SK-N-DZ (cell line): ENCODE measurements at regions not wholly inside any gene's neighbourhood (a gene's known extent, or its start where the extent isn't known, plus 50 kb on each side); places are given as distances from the start of the nearest gene placed in this dataset.
A peak's percentile ranks its signal among the peaks of the same experiment; 100 is the strongest.

Experiments used
- DNase-seq: peaks from one replicate; pipeline ENCODE4 v3.0.0-alpha.2; 2015; ENCODE audit warnings: low spot score

DNA sequence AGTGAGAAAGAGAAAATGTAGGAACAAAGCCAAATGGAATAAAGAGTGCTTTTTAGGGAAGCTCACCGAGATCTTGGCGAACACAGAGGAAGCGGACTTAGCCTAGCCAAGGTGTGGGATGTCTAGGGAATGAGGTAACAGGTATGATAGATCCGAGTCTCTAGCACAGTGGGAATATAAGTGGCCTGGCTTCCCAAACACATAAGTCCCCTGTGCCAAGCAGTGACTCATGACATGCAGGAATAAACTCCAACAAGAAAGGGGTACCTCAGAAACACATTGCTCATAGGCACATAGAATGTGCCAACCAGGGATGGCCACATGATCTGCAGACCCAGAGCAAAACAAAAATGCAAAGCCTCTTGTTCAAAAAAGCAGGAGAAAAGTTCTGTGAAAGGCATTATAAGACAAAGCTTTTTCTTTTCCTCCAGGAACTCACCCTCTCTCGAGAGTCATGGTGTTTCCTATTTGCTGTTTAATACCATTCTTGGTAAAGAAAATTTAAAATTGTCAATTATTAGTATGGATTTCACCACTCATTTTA lies 542.5 kb downstream of the GATA3 start:
- no peak for DNase-seq

DNA sequence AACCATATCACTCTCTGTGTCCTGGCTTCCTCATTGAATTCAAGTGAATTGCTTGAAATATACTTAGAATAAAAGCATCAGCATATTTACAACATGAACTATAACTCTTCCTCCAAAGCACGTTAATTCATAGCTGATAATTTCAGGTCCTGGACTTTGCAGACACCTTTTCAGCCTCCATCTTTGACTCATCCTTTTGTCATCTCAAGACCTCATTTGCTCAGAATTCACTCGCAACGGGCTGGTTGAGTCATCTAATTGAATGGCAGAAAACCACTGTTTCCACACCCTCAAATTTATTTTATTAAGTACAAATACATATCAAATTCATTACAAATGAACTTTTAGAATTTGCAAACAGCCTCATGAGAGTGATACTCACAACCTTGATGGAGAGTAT lies 545.7 kb downstream of the GATA3 start:
- DNase-seq: no peak

DNA sequence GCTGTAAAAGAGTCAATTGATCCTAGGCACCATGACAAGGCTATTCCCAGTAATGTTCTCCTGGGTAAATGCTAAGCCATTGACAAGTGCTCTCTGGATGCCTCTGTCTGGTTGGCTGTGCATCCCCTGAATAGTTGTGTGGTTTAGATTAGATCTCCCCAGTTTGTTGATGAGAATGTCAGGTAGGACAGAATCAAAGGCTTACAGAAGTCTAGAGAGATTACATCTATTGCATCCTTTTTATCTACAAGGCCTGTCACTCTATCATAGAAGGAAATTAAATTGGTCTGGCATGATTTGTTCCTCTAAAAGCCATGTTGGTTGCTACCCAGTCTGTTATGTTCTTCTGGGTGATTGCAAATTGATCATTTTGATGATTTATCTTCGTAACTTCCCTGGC lies 548.3 kb downstream of the GATA3 start:
- DNase-seq: peak; percentile 87

DNA sequence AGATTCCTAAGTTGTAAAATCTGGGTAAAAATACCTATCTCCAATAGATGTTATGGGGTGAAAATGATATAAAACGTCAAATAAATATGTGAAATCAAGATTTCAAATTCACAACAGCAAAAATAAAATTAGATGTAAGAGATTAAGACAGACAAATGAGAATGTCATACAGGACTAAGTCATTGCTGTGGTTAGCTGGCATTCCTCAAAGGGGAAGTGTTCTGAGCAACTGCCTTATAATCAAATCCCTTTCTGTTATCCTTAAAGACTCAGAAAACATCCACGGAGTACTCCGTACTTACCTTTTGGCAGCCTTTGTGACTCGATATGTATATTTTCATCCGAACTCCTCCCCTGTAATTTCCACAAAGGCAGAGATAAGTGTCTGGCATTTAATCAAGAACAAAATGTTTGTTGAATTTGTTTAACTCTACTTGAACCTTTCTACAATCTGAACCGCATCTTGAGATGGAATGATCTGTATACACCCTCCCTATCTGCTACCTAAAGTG lies 559.6 kb downstream of the GATA3 start:
- DNase-seq: no peak

DNA sequence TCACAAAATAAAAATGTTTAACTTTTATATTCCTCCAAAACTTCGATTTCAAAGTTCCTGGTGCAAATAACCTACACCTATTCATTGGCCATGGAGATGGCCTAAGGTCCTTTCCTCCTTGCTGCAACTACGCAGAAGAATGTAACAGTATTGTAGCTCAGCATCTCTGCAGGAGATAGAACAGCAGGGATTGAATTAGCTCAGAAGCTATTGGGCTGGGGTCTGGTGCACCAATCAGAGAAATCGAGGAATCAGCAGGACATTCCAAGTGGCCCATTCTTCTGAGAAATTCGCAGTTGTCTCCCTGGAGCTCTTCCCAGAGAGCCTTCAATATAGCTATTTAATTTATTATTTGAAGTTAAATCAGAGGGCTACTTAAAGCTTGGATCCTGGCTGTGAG lies 560.6 kb downstream of the GATA3 start:
- no peak for DNase-seq

DNA sequence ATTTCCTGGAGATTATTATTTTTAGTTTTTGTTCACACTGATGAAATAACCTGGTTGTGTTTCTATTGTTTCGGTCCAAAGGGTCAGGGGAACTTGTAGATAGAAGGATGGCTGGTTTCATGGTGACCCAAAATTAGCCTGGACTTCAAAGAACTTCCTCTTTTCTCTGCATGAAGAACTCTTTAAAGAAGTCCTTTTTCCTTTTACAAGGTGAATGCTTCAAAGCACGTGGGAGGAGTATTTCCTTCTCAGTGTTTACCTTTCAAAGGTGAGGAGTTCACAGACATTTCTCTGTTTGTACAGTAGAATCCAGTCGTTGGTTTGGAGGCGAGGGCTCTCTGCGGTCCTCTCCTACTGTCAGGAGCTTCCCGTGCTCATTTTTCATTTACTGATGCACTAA lies 561.7 kb downstream of the GATA3 start:
- DNase-seq: no peak

DNA sequence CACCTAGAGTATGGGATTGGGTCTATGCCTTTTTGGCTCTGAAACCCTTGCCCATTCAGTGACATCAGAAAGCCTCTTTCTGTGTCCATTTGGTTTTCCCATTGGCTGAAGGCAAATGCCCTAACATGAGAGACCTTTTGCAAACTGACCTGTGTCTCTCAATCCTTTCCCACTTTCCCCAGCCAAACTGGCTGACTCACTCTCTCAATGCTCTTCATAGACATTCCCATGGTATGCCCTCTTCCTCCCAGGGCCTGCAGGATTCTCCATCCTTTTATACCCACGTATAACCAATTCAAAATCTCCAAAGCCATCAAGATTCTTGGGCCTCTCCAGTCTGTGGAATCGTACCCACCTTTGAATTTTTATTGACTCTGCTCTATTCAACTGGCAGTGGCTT lies 563.3 kb downstream of the GATA3 start:
- DNase-seq: no peak

DNA sequence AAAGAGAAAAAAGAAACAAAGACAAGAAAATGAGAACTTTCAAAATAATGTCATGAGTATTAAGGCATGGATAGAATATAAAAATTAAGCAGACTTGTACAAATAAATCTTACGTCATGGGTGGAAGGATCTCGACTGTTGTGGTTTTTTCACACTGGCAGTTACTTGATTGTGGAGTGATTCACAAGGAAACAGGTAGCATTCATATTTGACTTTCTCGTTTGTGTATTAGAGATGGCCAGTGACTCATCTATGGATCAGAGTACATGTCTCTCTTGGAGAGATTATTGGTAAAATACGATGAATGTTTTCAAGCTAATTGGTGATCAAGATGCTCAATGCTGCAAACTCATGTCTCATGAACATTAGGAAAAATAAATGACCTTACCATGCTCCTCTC lies 564.3 kb downstream of the GATA3 start:
- DNase-seq: no peak

DNA sequence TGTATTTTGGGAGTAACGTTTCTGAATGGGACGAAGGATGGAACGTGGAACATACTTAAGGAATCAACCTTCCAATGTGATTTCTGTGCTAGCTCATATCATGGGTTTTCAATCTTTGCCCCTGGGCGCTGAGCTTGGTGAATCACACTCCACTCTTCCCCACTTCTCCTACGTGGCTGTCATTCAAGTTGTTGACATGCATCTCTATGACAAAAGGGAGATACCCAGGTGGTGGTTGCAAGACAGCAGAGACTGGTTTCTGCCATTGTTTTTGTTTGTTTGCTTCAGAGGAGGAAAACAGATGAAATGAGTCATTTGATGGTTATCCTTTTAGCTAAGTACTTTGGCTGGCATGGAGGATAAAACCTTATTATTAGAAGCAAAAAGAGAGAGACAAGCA lies 573.9 kb downstream of the GATA3 start:
- DNase-seq: no peak

DNA sequence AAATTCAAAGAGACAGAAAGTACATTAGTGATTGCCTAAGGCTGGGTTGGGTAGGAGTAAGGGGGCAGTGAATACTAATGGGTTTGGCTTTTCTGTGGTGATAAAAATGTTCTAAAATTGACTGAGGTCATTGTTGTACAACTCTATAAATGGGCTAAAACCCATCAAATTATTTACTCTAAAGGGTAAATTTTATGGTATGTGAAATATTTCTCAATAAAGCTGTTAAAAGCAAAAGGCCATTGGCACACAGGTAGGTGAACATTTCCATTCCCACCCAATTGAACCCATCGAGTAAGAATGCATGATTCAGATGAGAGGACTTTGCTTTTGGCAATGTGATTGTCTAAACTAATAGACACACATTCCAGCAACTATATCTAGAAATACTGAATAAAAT lies 579.4 kb downstream of the GATA3 start:
- no peak for DNase-seq

DNA sequence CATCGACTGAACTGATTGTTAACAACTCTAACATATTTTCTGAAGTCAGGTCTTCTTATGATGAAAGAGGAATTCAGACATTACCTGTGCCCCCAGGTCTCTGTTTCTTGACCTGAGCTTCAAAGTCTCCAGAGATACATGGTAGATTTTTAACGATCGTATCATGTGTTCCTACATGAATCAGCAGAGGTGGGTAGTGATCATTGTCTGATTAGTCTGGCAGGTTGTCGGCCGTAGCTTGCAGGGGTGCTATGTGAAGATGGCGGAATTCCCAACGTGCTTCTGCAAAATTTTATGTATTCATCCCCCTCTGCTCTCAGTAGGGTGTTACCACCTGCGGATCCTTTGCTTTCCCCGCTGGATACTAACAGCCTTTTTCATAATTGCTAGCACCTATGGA lies 581.9 kb downstream of the GATA3 start:
- no peak for DNase-seq

DNA sequence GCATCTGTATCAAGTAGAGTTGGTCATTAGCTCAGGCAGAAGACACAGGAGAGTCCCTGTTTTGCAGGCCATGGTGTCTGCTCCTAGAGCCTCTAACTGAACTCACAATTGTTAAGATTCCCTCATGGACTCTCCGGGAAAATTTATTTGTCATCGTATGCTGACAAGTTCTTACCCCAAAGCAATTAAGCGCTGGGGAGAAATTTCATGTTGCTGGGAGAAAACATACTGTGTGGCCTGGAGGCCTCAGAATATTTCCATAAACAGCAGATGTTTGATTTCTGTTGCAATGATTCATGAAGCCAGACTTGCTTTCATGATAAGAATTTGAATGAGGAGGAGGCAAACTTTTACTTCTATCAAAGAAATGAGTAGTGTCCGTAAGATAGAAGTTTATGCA lies 583.2 kb downstream of the GATA3 start:
- DNase-seq: no peak

DNA sequence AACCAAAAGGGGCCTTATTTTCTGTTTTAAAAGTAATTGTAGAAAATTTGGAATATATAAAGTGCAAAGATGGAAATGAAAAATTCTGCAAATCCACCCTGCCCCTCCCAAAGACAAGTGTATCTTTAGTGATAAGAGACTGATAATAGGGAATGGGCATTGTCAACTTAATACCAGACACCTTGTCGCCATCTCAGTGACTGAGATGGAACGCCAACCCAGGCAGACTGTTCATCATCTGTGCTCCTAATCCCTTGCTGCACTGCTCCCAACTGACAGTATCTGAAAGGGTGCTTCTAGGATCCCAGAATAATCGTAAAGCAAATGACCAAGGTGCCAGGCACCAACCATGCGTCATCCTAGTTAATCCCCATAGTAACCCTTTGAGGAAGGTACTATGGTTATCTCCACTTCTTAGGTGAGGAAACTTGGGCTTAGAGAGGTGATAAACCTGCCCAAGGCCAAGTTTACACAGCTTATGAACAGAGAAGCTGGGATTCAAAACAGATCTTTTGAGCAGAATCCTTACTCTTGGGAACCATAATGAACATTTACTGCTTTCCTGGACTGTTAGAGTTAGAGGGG lies 583.7 kb downstream of the GATA3 start:
- DNase-seq: peak; percentile 55

DNA sequence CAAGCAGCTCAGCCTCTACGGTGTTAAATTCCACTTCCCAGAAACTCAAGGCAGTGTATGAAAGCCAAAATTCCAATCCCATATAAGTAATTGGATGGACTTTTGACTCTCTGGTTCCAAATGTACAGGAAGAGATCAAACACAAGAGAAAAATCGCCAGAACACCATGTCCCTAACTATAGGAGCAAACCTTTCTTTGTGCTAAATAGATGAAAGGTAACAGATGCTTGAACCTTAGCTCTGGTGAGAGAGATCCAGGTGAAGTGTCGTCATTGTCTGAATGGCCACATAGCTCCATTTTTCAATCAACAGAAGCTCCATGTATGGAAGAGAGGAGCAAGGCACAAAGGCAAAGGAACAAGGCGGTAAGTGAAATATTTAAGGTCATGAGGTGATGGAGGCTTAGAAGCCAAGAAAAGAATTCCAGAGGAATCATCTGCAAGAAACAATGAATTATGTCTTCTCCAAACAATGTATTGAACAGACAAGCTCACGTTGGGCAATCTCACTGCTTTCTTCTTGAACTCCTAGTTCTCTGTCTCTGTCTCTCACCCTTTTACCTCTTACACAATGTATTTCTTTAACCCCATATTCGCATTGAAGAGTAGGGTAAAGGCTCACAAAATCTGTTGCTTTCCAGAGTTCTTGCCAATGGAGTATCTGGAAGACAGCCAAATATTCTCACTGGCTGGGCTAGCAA lies 585.1 kb downstream of the GATA3 start:
- no peak for DNase-seq

DNA sequence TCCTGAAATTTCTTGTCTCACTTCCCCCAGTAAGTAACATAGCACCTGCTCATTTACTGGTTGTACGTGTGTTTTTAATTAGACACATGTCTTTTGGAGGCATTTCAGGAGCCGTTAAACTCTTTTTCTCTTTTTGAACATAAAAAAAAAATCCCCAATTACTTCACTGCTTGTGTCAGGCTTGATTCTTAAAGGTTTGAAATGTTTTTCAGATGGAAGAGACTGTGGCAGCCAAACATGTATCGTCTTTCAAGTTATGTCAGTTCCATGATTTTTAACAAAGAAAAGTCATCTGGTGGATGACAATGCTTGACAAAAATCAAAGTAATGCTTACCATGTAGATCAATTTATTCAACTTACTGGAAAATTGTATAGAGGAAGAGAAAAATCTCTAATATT lies 585.8 kb downstream of the GATA3 start:
- no peak for DNase-seq

DNA sequence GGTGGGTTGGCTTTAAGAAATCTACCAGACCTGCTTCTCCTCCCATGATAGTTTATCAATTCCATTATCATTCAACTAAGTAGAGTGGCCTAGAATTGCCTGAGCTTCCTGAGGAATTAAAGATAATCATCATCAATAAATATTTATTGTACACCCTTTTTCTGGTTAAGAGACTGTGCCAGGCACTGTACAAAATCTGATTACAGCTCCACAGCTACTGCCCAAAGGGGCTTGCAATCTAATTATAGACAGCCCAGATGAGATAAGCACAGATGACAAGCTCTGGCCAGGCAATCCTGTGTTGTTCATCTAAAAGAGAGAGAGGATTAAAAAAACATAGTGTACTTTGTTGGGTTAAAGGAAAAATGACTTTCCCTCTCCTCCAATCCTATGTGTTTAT lies 586.4 kb downstream of the GATA3 start:
- DNase-seq: peak; percentile 97

DNA sequence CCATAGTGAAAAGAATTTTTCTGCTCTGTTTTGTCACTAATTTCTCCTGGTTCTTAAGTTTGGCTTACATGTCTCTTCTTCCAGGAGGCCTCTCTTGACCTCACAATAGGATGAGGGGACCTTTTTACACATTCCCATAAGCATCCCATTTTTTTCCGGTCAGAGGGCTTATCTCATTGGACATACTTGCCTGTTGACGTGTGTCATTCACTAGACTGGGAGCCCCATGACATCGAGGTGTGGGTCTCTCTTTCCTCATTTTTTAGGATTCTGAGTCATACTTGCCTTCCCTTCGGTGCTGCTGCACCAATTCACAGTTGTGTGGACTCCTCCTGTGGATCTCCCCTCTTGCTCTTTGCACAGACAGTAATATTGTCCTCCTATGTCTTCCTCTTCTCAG lies 601.8 kb downstream of the GATA3 start:
- DNase-seq: no peak

DNA sequence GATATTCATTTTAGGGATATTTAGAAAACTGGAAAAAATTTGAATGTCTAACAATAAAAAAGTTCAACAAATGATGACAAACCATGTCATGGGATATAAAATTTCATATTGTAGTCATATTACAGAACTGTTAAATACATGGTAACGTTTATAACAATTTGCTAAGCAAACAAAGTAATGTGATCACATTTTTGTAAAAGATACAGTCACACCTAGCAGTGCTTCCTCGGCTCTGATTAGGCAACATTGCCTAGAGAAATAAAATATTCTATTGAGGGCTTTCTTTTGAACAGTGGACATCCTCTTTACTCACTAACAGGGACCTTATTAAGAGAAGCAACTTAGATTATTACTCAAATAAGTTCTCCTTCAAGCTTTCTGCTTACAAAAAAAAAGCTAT lies 605.5 kb downstream of the GATA3 start:
- DNase-seq: no peak

DNA sequence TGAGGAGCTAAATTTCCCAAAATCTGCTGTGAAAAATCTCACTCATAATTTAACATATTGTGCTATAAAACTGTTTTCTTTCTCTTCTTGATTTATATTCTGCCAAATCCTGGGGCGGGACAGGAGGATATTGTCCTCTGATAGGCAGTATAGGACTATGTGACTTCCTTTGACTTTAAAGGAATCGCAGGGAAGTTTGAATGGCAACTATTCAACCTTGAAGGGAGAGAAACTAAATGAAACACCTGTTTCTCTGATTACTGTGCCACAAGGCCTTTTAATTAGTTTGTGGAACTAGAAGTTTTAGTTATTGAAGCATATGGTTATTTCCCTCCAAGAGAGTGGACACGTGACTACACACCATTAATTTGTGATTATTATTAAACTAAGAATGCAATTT lies 607.4 kb downstream of the GATA3 start:
- DNase-seq: no peak

DNA sequence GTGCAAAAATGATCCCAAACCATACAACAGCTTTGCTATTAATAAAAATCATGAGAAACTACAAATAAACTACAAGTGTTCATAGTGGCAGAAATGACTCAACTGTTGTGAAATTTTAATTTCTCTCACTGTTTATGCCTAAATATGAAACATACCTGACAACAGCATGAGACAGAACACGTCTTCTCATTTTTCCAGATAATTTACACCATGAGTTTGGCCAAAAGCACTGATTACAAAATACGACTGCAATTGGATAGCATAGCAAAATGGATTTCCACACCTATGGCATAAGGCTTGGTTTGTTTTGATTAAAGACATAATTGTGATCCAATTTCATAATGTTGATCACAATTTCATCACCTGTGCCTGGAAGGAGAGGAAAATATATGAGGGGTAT lies 608.6 kb downstream of the GATA3 start:
- no peak for DNase-seq

DNA sequence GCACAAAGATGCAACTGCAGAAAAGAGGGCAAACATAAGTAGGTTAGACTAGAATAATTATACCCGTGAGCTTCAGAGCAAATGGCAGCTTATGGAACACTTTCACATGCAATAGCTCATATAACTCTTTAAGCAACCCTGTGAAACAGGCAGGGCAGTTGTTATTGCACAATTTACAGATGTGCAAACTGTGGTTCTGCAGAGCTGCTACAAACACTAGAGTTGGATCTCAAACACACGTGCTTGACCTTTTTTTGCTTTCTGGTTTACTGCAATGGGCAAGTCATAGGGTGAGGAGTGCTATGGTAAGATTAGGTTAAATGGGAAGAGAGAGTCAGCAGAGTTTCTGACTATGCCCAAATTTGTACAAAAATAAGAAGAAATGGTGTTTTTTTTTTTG lies 610.8 kb downstream of the GATA3 start:
- no peak for DNase-seq

DNA sequence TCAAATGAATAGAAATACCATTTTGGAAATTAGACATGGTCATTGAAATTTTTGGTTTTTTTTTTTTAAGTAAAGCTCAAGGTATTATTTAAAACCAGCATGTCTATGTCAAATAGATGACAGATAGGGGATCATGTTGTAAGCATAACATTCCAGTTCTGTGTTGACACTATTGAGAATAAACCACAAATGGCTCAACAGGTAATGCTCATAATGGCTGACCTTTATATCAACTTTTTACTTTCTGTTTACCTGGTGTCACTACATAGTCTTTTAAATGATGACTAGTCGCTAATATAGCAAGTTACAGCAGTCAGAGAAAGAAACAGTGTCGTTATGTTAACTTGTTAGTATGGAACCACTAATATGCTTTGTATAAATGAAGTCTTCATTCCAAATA lies 616.0 kb downstream of the GATA3 start:
- no peak for DNase-seq

DNA sequence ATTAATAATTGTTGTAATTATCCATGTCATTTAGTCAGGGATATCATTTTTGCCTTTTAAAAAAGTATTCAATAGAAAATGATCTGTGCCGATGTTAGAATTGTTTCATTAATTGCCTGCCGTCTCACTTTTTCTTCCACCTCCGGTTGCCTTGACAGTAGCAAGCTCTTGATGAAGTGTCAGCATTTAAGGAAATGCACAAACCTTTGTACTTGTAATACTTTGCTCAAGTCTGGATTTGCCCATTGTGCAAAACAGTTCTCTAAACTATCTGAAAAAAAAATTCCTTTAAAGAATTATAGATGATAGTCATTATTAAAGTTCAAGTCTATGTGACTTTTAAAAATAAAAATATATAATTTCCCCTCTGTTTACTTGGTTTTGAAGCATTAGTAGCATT lies 619.7 kb downstream of the GATA3 start:
- no peak for DNase-seq
